ENCODE measurements at regions not wholly inside any gene's neighbourhood (a gene's known extent, or its start where the extent isn't known, plus 50 kb on each side); places are given as distances from the start of the nearest gene placed in this dataset. TPM values are rescaled to one million over a fixed set of nuclear protein-coding genes. Genes with fewer than 3 reads are reported as not detected.

DNA sequence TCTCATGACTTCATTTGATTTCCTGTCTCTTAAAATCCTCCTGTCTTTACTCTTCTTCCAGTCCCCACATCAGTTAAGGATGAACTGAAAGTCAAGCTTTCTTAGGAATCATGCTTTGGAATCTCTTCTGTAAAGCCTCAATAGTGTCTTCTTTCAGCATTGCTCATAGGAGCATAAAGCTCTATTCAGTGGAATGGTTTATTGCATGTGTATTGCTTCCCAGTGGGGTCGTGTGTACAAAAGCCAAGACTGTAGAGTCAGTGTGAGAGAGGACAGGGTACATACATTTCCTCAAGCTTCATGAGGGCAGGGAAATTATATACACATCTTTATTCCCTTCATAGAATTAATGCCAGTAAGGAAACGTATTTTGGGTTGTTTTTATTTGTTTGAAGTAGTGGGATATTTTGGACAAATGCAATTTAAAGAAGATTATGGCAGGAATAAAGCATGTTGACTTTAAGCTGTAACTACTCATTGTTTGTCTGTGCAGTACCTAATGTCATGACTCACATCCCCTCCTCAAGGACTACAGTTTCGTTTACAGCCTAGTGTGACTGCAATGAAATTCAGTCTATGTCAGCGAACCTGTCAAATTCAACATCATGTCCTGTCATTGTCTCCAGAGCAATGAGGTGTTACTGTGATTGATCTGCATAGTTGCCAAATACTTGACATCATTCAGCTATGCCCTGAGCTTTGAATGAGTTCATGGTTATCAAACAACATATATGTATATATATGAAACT, 2164.2 kb downstream of the NCAM2 start:
- 2% methylated on average over 4 of the region's 4 CpGs for WGBS (ENCODE audit: insufficient coverage, insufficient replicate concordance, low lambda C conversion rate, missing lambda C conversion rate)
- Histone ChIP-seq H3K4me2 (ENCODE audit: control insufficient read depth, insufficient read depth) (no peak overlapping the region), H3K9me3 (replicated peaks; ENCODE audit: control insufficient read depth, insufficient read depth, low read length) (no peaks in the 10 kb centered on the region), H3K4me3 (no peak overlapping the region), H3K79me2 (ENCODE audit: control insufficient read depth, insufficient read depth, low read length) (no peaks in the 10 kb centered on the region), H3K27me3 (replicated peaks in 1 of 2; ENCODE audit: control insufficient read depth in 2 of 2, insufficient read depth in 2 of 2, low read length in 1 of 2) (no peaks in the 10 kb centered on the region), H3K4me1 (ENCODE audit: control insufficient read depth, insufficient read depth, low read length) (no peaks in the 10 kb centered on the region), H2AFZ (ENCODE audit: control insufficient read depth, low read depth, low read length) (no peak overlapping the region), H3K9ac (ENCODE audit: control insufficient read depth, insufficient read depth, low read length) (no peak overlapping the region), H3K27ac (ENCODE audit: control insufficient read depth, insufficient read depth) (no peak overlapping the region), H4K20me1 (ENCODE audit: control insufficient read depth, insufficient read depth) (no peaks in the 10 kb centered on the region), H3K36me3 (ENCODE audit: control insufficient read depth in 2 of 2, insufficient read depth in 2 of 2, low read length in 1 of 2) (no peaks in the 10 kb centered on the region)
- ATAC-seq (no peak), DNase-seq (ENCODE audit: low read depth, low spot score) (no peak), FAIRE-seq (no peak)
- ChIA-PET CTCF (no interaction called here), SMC1A (ENCODE audit: uncharacterized antibody, unreplicated experiment) (no interaction called here), RAD21 (ENCODE audit: unreplicated experiment) (no interaction called here), POLR2A (no interaction called here)
- no TSS peak for BruUV-seq (replicated peaks)
- in situ Hi-C loops (cut with MboI) = no loop called here
- intact Hi-C loops (cut with micrococcal nuclease; ENCODE audit: unreplicated experiment) = no loop called here
- TF ChIP-seq REST (IDR thresholded peaks at IDR 0.05; ENCODE audit: low read depth, low read length) = no peak
- TF ChIP-seq SUPT20H (IDR thresholded peaks at IDR 0.05; ENCODE audit: borderline replicate concordance, control insufficient read depth, low read depth, low read length) = no peak
- no peak for TF ChIP-seq NFIC (IDR thresholded peaks at IDR 0.05; ENCODE audit: low read depth, low read length)
- no peak for TF ChIP-seq FOXM1 (IDR thresholded peaks at IDR 0.05; ENCODE audit: low read depth, low read length)
- no peak for TF ChIP-seq ZNF207 (IDR thresholded peaks at IDR 0.05; ENCODE audit: borderline replicate concordance)
- no peak for TF ChIP-seq SRF (IDR thresholded peaks at IDR 0.05; ENCODE audit: low read depth in 2 of 2, low read length in 2 of 2)
- no peak for TF ChIP-seq POU2F2 (IDR thresholded peaks at IDR 0.05; ENCODE audit: borderline replicate concordance, low read depth, low read length)
- TF ChIP-seq FOXK2 (IDR thresholded peaks at IDR 0.05) = no peak
- no peak for TF ChIP-seq JUNB (IDR thresholded peaks at IDR 0.05)
- TF ChIP-seq CTCF (IDR thresholded peaks at IDR 0.05 in 2 of 3, conservative IDR thresholded peaks at IDR 0.05 in 1 of 3; ENCODE audit: control insufficient read depth in 2 of 3, extremely low read depth in 1 of 3, insufficient read depth in 1 of 3, low read depth in 3 of 3, low read length in 3 of 3) = no peak

Small RNA genes in the stretch of these regions (microRNA-seq; reads per million reads assigned to microRNA genes)
- not detected for gene MIR6130

Small RNA genes in the stretch of these regions (small RNA-seq; reads per million reads assigned to genes)
- gene MIR6130 (not detected), gene RNU4-45P (not detected)
